Endothelial cell of umbilical vein (primary cell): ENCODE measurements at regions not wholly inside any gene's neighbourhood (a gene's known extent, or its start where the extent isn't known, plus 50 kb on each side); places are given as distances from the start of the nearest gene placed in this dataset.

Experiments used
- BruUV-seq: library from RNA; stranded (reverse); fragments of 400-500 nt; replicated peaks from 2 replicates; lab custom pipeline; 2021; lab: Mats Ljungman, UMichigan
- CTCF ChIA-PET: fragments of 300-600, 350-600 bp; sonication (Branson Sonifier 250); formaldehyde crosslinking; loops from one replicate; lab custom pipeline; 2021; ENCODE audit warnings: antibody characterized with exemption, inconsistent platforms; lab: Charles Lee
- POLR2A ChIA-PET: fragments of 300-600, 350-600 bp; sonication (Branson Sonifier 250); formaldehyde crosslinking; loops from one replicate; lab custom pipeline; 2021; ENCODE audit warnings: antibody characterized with exemption, inconsistent platforms; lab: Charles Lee
- DNase-seq: peaks from one replicate; pipeline ENCODE4 v3.0.0-alpha.2; 2011; ENCODE audit warnings: low read depth, low spot score
- FAIRE-seq: peaks from 2 replicates; lab custom pipeline; 2011; peaks lifted over from hg19 to GRCh38; lab: Jason Lieb, UNC
- H2AFZ ChIP-seq: 2 replicates; pipeline ENCODE4 v1.6.0; 2012; ENCODE audit warnings: low read depth, low read length, control low read depth, inconsistent platforms
- H3K27ac ChIP-seq: 2 replicates; pipeline ENCODE4 v1.5.1; 2011; ENCODE audit warnings: low read depth, mild to moderate bottlenecking, control low read depth, low read length, moderate library complexity; ENCODE audit not compliant: insufficient read depth
- H3K27me3 ChIP-seq, 2 experiments: 2 replicates each; pipeline versions ENCODE4 v1.6.0 to v1.6.1; 2011; ENCODE audit warnings: low read length in 2 of 2, mixed read lengths in 1 of 2; ENCODE audit not compliant: control insufficient read depth in 2 of 2, insufficient read depth in 2 of 2
- H3K36me3 ChIP-seq, 2 experiments: 2 replicates in 1 of 2; 3 replicates in 1 of 2; pipeline ENCODE4 v1.5.1; 2011; ENCODE audit warnings: low read length in 2 of 2, mild to moderate bottlenecking in 1 of 2, moderate library complexity in 1 of 2; ENCODE audit not compliant: control insufficient read depth in 2 of 2, insufficient read depth in 2 of 2; ENCODE audit errors: extremely low read depth in 1 of 2
- H3K4me1 ChIP-seq: 3 replicates; pipeline ENCODE4 v1.5.1; 2011; ENCODE audit warnings: mild to moderate bottlenecking, low read length; ENCODE audit not compliant: control insufficient read depth, insufficient read depth; ENCODE audit errors: extremely low read depth
- H3K4me2 ChIP-seq: 2 replicates; pipeline ENCODE4 v1.6.1; 2011; ENCODE audit warnings: low read length, control low read depth, mixed read lengths; ENCODE audit not compliant: insufficient read depth
- H3K4me3 ChIP-seq, 3 experiments: fragments of 200-600 bp in 1 of 3; sonication (generic), shearing (Covaris generic) in 1 of 3; replicated peaks in 1 of 3; 2 replicates each; pipeline ENCODE4 v1.5.1; 2011 to 2016; ENCODE audit warnings: control low read depth in 3 of 3, low read length in 3 of 3, mild to moderate bottlenecking in 2 of 3, inconsistent platforms in 1 of 3, low read depth in 1 of 3, moderate library complexity in 1 of 3; ENCODE audit not compliant: insufficient read depth in 1 of 3
- H3K79me2 ChIP-seq: 2 replicates; pipeline ENCODE4 v1.6.0; 2012; ENCODE audit warnings: low read length, inconsistent platforms; ENCODE audit not compliant: control insufficient read depth, insufficient read depth
- H3K9ac ChIP-seq: replicated peaks from 2 replicates; pipeline ENCODE3; 2011; ENCODE audit warnings: low read length, control low read depth; ENCODE audit not compliant: insufficient read depth; ENCODE audit errors: extremely low read depth
- H3K9me1 ChIP-seq: replicated peaks from 3 replicates; pipeline ENCODE4 v1.6.0; 2011; ENCODE audit warnings: mild to moderate bottlenecking, low read length; ENCODE audit not compliant: control insufficient read depth, insufficient read depth; ENCODE audit errors: extremely low read depth
- H3K9me3 ChIP-seq: replicated peaks from 2 replicates; pipeline ENCODE4 v1.5.1; 2012; ENCODE audit warnings: low read length, inconsistent platforms; ENCODE audit not compliant: control insufficient read depth, insufficient read depth
- H4K20me1 ChIP-seq: replicated peaks from 2 replicates; pipeline ENCODE3; 2011; ENCODE audit warnings: mild to moderate bottlenecking, low read length; ENCODE audit not compliant: control insufficient read depth, insufficient read depth; ENCODE audit errors: extremely low read depth
- EZH2 ChIP-seq: IDR thresholded peaks from 2 replicates; pipeline ENCODE4 v1.6.1; 2012; ENCODE audit warnings: borderline replicate concordance, low read depth, mild to moderate bottlenecking, moderate library complexity, low read length, inconsistent platforms; ENCODE audit not compliant: severe bottlenecking
- FOS ChIP-seq: IDR thresholded peaks from 2 replicates; pipeline ENCODE4 v1.6.1; 2011; ENCODE audit warnings: mild to moderate bottlenecking, low read length, moderate library complexity, borderline replicate concordance; ENCODE audit not compliant: insufficient read depth
- GATA2 ChIP-seq: IDR thresholded peaks from 2 replicates; pipeline ENCODE4 v1.7.0; 2011; ENCODE audit warnings: low read depth, mild to moderate bottlenecking, moderate library complexity, mixed read lengths, low read length; ENCODE audit not compliant: insufficient read length, insufficient read depth
- JUN ChIP-seq: IDR thresholded peaks from 2 replicates; pipeline ENCODE4 v1.6.1; 2011; ENCODE audit warnings: borderline replicate concordance, low read depth; ENCODE audit not compliant: insufficient read length, insufficient read depth
- MYC ChIP-seq: IDR thresholded peaks from one replicate; pipeline ENCODE4 v1.6.1; 2011; ENCODE audit warnings: mild to moderate bottlenecking, low read depth, low read length
- POLR2A ChIP-seq: IDR thresholded peaks from 2 replicates; pipeline ENCODE4 v1.6.1; 2012; ENCODE audit warnings: low read depth, mild to moderate bottlenecking, control low read depth, low read length
- POLR2AphosphoS5 ChIP-seq: IDR thresholded peaks from 2 replicates; pipeline ENCODE4 v1.6.1; 2012; ENCODE audit warnings: low read depth, mild to moderate bottlenecking, control low read depth, low read length, moderate library complexity; ENCODE audit not compliant: insufficient read depth
- dilution Hi-C: fragments of 300-500 bp; cut with MboI; formaldehyde crosslinking; loops from one replicate; pipeline ENCODE4 v1.15.0; 2019; ENCODE audit warnings: low sequenced_read_pairs; ENCODE audit not compliant: extremely low pct_ligation_motif_present
- intact Hi-C: fragments of 100-400 bp; cut with micrococcal nuclease; formaldehyde crosslinking; loops from one replicate; pipeline ENCODE4 v1.10.0; 2022
- TF ChIP-seq, protein P1 (sequence below): IDR thresholded peaks from 2 replicates; pipeline ENCODE4 v1.6.1; 2011; ENCODE audit not compliant: insufficient read depth, insufficient read length
- TF ChIP-seq, protein P2 (sequence below), 2 donors: IDR thresholded peaks; 1 replicate in 1 of 2; 2 replicates in 1 of 2; pipeline ENCODE4 v1.5.1; 2011; ENCODE audit warnings: low read length in 2 of 2, mild to moderate bottlenecking in 2 of 2, moderate library complexity in 2 of 2, control low read depth in 1 of 2, inconsistent platforms in 1 of 2, low read depth in 1 of 2; ENCODE audit not compliant: insufficient read depth in 1 of 2; ENCODE audit errors: extremely low read depth in 1 of 2

DNA sequence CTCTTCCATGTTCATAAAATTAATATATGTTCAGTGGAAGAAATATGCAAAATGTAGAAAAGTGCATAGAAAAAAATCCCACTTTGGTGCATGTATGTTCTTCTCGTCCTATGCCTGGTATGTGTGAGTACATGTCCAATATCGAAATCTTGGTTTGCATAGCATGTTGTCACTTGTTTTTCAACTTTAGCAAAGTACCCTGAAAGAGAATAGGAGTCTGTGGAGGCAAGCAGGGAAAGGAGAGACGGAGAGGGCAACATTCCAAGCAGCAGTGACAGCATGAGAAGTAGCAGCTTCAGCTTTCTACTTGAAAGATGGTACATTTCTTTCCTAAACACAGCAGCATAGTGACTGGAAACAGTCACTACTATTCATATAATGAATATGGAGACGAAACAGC is 56.8 kb upstream of the CACNA2D3 start:
- no peaks in the 10 kb centered on the region for H3K36me3 ChIP-seq
- dilution Hi-C loops (no loop called here), intact Hi-C loops (no loop called here)
- DNase-seq (no peak), FAIRE-seq (no peak)
- ChIA-PET POLR2A (no interaction called here), CTCF (no interaction called here)
- H3K4me2 ChIP-seq = no peak overlapping the region
- no peak overlapping the region for H3K9ac ChIP-seq
- no peaks in the 10 kb centered on the region for H3K9me1 ChIP-seq
- peaks cover 2% of the 10 kb centered on the region for H3K9me3 ChIP-seq
- no peak for TF ChIP-seq FOS
- TF ChIP-seq POLR2A = no peak
- TF ChIP-seq JUN = no peak
- TF ChIP-seq, protein P1, sequence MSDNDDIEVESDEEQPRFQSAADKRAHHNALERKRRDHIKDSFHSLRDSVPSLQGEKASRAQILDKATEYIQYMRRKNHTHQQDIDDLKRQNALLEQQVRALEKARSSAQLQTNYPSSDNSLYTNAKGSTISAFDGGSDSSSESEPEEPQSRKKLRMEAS = no peak
- no peak for TF ChIP-seq GATA2
- no peak for TF ChIP-seq EZH2
- no peak for TF ChIP-seq MYC
- no peak for TF ChIP-seq POLR2AphosphoS5
- TF ChIP-seq, protein P2, sequence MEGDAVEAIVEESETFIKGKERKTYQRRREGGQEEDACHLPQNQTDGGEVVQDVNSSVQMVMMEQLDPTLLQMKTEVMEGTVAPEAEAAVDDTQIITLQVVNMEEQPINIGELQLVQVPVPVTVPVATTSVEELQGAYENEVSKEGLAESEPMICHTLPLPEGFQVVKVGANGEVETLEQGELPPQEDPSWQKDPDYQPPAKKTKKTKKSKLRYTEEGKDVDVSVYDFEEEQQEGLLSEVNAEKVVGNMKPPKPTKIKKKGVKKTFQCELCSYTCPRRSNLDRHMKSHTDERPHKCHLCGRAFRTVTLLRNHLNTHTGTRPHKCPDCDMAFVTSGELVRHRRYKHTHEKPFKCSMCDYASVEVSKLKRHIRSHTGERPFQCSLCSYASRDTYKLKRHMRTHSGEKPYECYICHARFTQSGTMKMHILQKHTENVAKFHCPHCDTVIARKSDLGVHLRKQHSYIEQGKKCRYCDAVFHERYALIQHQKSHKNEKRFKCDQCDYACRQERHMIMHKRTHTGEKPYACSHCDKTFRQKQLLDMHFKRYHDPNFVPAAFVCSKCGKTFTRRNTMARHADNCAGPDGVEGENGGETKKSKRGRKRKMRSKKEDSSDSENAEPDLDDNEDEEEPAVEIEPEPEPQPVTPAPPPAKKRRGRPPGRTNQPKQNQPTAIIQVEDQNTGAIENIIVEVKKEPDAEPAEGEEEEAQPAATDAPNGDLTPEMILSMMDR (IDR thresholded peaks at IDR 0.05; ENCODE audit: extremely low read depth in 1 of 2, insufficient read depth in 1 of 2, low read depth in 1 of 2, low read length in 2 of 2) = no peak
- no TSS peak for BruUV-seq
- H3K4me3 ChIP-seq = no peak overlapping the region
- no peaks in the 10 kb centered on the region for H3K79me2 ChIP-seq
- no peaks in the 10 kb centered on the region for H4K20me1 ChIP-seq
- H3K27me3 ChIP-seq = no peaks in the 10 kb centered on the region
- no peak overlapping the region for H3K27ac ChIP-seq
- no peak overlapping the region for H2AFZ ChIP-seq
- H3K4me1 ChIP-seq = no peaks in the 10 kb centered on the region
